ENCODE measurements at regions not wholly inside any gene's neighbourhood (a gene's known extent, or its start where the extent isn't known, plus 50 kb on each side); places are given as distances from the start of the nearest gene placed in this dataset.

- Histone ChIP-seq H3K36me3 (ENCODE audit: insufficient read depth) (no peaks in the 10 kb centered on the region), H3K4me1 (ENCODE audit: insufficient read depth) (no peaks in the 10 kb centered on the region), H3K27ac (ENCODE audit: low read depth) (no peak overlapping the region), H3K4me2 (no peak overlapping the region), H3K79me2 (replicated peaks; ENCODE audit: insufficient read depth) (no peaks in the 10 kb centered on the region), H4K20me1 (replicated peaks; ENCODE audit: insufficient read depth) (no peaks in the 10 kb centered on the region), H3K9me2 (ENCODE audit: insufficient read depth) (peaks cover 6% of the 10 kb centered on the region; the same call in 1 of the 2 replicates), H2AFZ (no peak overlapping the region), H3F3A (replicated peaks; ENCODE audit: low read depth) (no peaks in the 10 kb centered on the region), H3K4me3 (no peak overlapping the region), H3K27me3 (ENCODE audit: insufficient read depth) (no peaks in the 10 kb centered on the region)
- TF ChIP-seq POLR2AphosphoS5 (IDR thresholded peaks at IDR 0.05; ENCODE audit: low read depth) (no peak), CTCF (conservative IDR thresholded peaks at IDR 0.05; ENCODE audit: low read depth in 2 of 2) (no peak), ZNF462 (CRISPR knock-in tag; IDR thresholded peaks at IDR 0.05) (no peak), STAT1 (IDR thresholded peaks at IDR 0.05; ENCODE audit: unreplicated experiment) (no peak), NANOG (IDR thresholded peaks at IDR 0.05; ENCODE audit: borderline replicate concordance) (no peak), JUNB (IDR thresholded peaks at IDR 0.05; ENCODE audit: unreplicated experiment) (no peak), ZNF331 (CRISPR knock-in tag; IDR thresholded peaks at IDR 0.05; ENCODE audit: low read depth) (no peak), ETS1 (IDR thresholded peaks at IDR 0.05) (no peak), CREB1 (CRISPR knock-in tag; IDR thresholded peaks at IDR 0.05; ENCODE audit: low read depth) (no peak), EZH2phosphoT487 (IDR thresholded peaks at IDR 0.05; ENCODE audit: unreplicated experiment) (no peak), REST (IDR thresholded peaks at IDR 0.05; ENCODE audit: unreplicated experiment) (no peak)
- Mint-ChIP-seq H3K4me1 (peaks cover 2% of the 10 kb centered on the region; the same call in 1 of the 3 replicates), H3K4me3 (no peak overlapping the region), H3K27ac (no peak overlapping the region), H3K9me3 (peaks cover 3% of the 10 kb centered on the region; the same call in 1 of the 3 replicates), H3K27me3 (ENCODE audit: insufficient read depth, low read depth, poor library complexity) (peaks cover 4% of the 10 kb centered on the region), H3K36me3 (ENCODE audit: low read depth) (no peaks in the 10 kb centered on the region)
- DNase-seq (ENCODE audit: low spot score), result no peak
- no peak for ATAC-seq
Measured at GRCh38 chr1:170808216-170808885, 127.0 kb upstream of the MROH9 start.

Data from GM23338 (cell line).